Thoracic aorta (tissue), 2 donors: ENCODE measurements at regions not wholly inside any gene's neighbourhood (a gene's known extent, or its start where the extent isn't known, plus 50 kb on each side); places are given as distances from the start of the nearest gene placed in this dataset.

Source experiments
- ATAC-seq: fragments of 150-250 bp; one replicate; pipeline ENCODE4 v1.8.0; 2017; ENCODE audit warnings: low read depth; ENCODE audit not compliant: insufficient number of reproducible peaks, low FRiP score
- DNase-seq: peaks from one replicate; pipeline ENCODE4 v3.0.0-alpha.2; 2020; ENCODE audit warnings: low spot score
- H3K27ac ChIP-seq, 2 donors: fragments of 200-600 bp; sonication (generic); 1 replicate in 1 of 2; 2 replicates in 1 of 2; pipeline ENCODE4 v1.5.1; 2016; ENCODE audit warnings: mild to moderate bottlenecking in 2 of 2, moderate library complexity in 2 of 2
- H3K27me3 ChIP-seq: fragments of 200-600 bp; sonication (generic); replicated peaks from 2 replicates; pipeline ENCODE4 v1.6.0; 2016; ENCODE audit warnings: mild to moderate bottlenecking; ENCODE audit not compliant: insufficient read depth
- H3K36me3 ChIP-seq: fragments of 200-600 bp; sonication (generic); one replicate; pipeline ENCODE4 v1.5.1; 2016
- H3K4me1 ChIP-seq, 2 donors: fragments of 200-600 bp; sonication (generic); 1 replicate in 1 of 2; 2 replicates in 1 of 2; pipeline versions ENCODE4 v1.5.1 to v1.6.0; 2016; ENCODE audit warnings: low read depth in 2 of 2, mild to moderate bottlenecking in 1 of 2; ENCODE audit not compliant: control insufficient read depth in 1 of 2
- H3K4me3 ChIP-seq: fragments of 200-600 bp; sonication (generic); 2 replicates; pipeline ENCODE4 v1.5.1; 2016; ENCODE audit warnings: mild to moderate bottlenecking
- H3K9me3 ChIP-seq: fragments of 200-600 bp; sonication (generic); 2 replicates; pipeline ENCODE4 v1.5.1; 2016
- CTCF ChIP-seq: fragments of 200-600 bp; sonication (generic); IDR thresholded peaks from one replicate; pipeline ENCODE4 v1.5.1; 2019; ENCODE audit warnings: antibody characterized with exemption

DNA sequence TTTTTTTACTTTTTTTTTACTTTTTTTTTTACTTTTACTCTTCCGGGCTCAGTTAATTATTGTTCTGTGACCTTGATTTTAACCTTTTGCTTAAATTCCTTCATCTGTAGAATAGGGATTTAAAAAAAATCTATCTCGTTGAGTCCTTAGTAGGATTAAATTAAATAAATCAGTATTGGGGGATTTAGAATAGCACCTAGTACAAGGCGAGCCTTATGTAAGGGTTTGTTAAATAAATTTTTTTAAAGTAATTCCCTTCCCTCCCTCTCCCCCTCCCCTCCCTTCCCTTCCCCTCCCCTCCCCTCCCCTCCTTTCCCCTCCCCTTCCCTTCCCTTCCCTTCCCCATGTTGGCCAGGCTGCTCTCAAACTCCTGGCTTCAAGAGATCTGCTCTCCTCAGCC lies 287.2 kb upstream of the KCNH8 start:
- no peak for ATAC-seq
- H3K36me3 ChIP-seq = no peaks in the 10 kb centered on the region
- no peaks in the 10 kb centered on the region for H3K27me3 ChIP-seq
- no peak overlapping the region for H3K27ac ChIP-seq
- no peak overlapping the region for H3K4me3 ChIP-seq
- H3K9me3 ChIP-seq = no peaks in the 10 kb centered on the region
- H3K4me1 ChIP-seq = no peaks in the 10 kb centered on the region
- TF ChIP-seq CTCF = no peak
- DNase-seq = no peak

GRCh38 chr3:18853269-18853668 lies 295.0 kb upstream of the KCNH8 start:
- Histone ChIP-seq H3K4me1 (no peaks in the 10 kb centered on the region), H3K27me3 (no peaks in the 10 kb centered on the region), H3K4me3 (no peak overlapping the region), H3K9me3 (no peaks in the 10 kb centered on the region), H3K36me3 (no peaks in the 10 kb centered on the region), H3K27ac (no peak overlapping the region)
- DNase-seq (no peak), ATAC-seq (no peak)
- no peak for TF ChIP-seq CTCF

DNA sequence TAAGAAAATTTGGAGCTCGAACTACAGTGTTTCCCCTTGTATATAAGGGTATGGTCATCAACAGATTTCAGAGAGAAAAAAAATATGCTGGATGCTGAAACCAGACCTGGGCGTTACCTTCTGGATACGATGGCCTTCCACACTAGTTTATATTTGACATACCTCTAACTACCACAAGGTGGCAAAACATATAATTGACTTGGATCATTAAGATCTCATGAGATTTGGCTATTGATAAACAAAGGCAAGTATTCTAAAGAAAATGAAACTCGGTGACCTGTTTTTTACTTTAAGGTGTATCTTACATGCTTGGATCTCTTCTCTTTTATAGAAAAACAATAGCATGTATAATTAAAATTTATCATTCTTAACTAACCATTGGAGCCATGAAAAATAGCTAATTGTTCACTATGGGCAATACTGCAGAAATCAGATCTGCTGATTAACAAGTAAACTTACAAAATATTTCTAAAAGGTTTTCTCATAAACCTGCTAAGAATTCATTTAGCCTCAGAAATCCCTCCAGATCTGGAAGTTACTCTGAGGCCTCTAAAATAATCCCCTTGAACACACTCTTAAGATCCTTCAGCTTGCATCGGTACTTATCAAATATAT lies 300.6 kb upstream of the KCNH8 start:
- H3K27me3 ChIP-seq = no peaks in the 10 kb centered on the region
- no peaks in the 10 kb centered on the region for H3K36me3 ChIP-seq
- peak; percentile 26 for TF ChIP-seq CTCF
- no peak for ATAC-seq
- no peak overlapping the region for H3K27ac ChIP-seq
- DNase-seq = no peak
- H3K9me3 ChIP-seq = no peaks in the 10 kb centered on the region
- H3K4me1 ChIP-seq = no peaks in the 10 kb centered on the region
- no peak overlapping the region for H3K4me3 ChIP-seq

DNA sequence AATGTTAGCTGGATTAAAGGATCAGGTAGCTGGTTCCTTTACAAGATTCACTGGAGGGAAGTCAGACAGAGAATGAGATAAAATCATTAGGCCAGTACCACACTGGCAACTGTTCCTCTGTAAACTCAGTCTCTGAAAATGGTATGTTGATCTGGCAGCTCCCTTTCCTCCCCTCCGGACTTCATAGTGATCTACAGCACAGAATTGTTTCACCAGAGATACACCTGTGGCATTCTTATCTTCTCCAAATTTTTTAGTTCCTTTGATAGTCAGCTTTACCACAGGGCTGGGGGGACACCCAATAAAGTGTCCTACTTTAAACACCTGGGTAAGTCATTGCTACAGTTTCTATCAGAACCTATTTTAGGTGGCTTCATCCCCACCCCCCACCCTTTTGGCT lies 304.3 kb upstream of the KCNH8 start:
- no peaks in the 10 kb centered on the region for H3K36me3 ChIP-seq
- ATAC-seq (no peak), DNase-seq (no peak)
- no peak overlapping the region for H3K27ac ChIP-seq
- TF ChIP-seq CTCF = no peak
- H3K4me3 ChIP-seq = no peak overlapping the region
- H3K4me1 ChIP-seq = peaks cover 0 to 8% of the 10 kb centered on the region in 2 donors
- H3K9me3 ChIP-seq = no peaks in the 10 kb centered on the region
- no peaks in the 10 kb centered on the region for H3K27me3 ChIP-seq

GRCh38 chr3:18843188-18843587 lies 305.1 kb upstream of the KCNH8 start:
- TF ChIP-seq CTCF = no peak
- Histone ChIP-seq H3K36me3 (no peaks in the 10 kb centered on the region), H3K27ac (no peak overlapping the region), H3K27me3 (no peaks in the 10 kb centered on the region), H3K4me3 (no peak overlapping the region), H3K9me3 (no peaks in the 10 kb centered on the region), H3K4me1 (peaks cover 0 to 8% of the 10 kb centered on the region in 2 donors)
- ATAC-seq (no peak), DNase-seq (no peak)
